ENCODE measurements at regions not wholly inside any gene's neighbourhood (a gene's known extent, or its start where the extent isn't known, plus 50 kb on each side); places are given as distances from the start of the nearest gene placed in this dataset.

DNA sequence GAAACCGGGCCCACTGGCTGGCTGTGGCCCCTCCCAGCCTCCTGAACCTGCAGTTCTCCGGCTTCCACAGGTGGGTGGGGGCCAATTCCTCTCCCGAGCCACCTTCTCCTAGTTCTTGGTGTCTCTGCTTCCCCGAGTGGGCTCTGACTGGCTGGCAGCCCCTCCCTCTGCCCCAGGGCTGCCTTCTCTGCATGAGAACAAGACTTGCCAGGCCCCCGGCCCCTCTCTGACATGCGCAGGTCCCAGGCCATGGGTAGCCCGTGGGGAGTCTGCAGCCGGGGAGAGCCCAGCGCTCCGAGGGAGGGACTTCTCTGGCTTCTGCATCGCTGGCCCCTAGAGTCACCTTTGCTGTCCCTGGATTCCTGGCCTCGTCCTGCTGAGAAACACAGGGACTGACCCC lies 421.7 kb downstream of the IRX2 start:
- DNase-seq = no peak

DNA sequence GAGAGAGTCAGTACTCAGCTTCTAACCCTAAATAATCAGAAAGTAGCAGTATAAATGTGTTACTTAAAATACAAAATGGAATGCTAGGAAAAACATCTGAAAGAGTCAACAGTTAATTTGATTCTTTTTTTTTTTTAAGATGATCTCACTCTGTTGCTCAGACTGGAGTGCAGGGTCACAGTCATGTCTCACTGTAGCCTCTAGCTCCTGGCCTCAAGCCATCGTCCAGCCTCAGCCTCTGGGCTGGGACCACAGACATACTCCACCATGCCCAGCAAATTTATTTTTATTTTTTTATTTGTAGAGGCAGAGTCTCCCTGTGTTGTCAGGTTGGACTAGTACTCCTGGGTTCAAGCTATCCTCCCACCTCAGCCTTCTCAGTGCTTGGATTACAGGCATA lies 424.9 kb downstream of the IRX2 start:
- DNase-seq = no peak

DNA sequence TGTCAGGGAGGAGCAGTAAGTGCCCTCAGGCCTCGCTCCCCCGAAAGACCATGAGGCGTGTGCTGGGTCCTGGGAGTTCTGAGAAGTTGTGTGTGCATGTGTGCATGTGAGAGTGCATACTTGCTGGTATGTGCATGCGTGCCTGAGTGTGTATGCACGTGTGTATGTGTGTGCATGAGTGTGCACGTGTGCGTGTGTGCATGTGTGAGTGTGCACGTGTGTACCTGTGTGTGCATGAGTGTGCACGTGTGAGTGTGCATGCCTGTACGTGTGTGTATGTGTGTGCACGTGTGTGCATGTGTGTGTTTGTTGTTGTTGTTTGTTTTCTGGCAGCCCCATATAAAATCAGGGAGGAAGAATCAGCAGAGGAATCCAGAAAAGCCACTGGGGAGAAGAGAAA lies 426.7 kb downstream of the IRX2 start:
- DNase-seq = no peak

DNA sequence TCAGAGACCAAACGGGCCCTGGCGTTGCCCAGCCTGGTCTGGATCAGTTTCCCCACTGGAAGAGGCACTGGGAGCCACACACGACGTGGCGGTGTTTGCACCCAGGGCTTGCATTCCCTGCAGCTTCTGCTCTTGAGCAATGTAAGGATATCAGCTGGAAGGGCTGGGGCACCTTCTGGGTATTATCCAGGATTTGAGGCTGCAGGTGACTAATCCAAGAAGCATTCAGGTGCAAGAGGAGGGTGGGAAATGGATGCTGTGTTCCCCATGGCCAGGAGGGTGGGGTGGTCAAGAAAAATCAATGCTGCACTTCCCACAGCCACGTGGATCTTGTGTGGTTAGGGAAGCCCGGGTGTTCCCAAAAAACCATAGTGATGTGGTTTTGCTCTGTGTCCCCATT lies 430.9 kb downstream of the IRX2 start:
- no peak for DNase-seq

DNA sequence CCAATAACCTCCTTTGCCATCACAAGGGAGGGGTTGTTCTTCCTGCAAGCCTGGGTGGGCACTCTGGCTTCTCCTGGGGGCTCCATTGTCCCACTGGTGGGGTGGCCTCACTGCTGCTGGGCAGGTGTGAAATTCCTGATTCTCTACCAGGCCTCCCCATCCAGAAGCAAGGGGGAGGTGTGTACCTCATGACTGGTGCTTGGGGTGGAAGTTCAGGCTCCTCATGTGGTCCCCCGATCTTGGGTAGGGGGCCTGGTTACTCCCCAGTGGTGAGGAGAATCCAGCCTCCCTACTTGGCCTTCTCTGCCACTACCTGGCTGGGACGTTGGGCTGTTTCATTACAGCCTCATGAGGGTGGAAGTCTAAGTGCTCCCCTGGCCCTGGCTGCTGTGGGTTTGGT lies 433.9 kb downstream of the IRX2 start:
- DNase-seq = no peak

DNA sequence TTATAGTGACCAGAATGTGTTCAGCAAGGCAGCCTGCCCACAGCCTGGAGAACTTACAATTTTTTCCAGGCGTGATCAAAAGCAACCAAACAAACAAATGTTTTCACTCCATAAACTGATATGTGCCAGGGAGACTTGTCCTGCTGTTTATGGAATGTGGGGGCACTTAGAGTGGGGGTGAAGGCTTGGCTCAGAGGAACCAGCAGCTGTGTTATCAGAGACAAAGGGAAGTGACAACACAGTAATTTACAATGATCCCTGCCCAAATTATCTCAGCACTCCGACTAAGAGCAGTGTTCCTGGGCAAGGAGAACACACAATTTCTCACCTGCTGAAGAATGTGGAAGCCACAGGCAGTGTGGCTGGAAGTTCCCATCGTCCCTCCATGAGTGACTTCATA lies 429.1 kb upstream of the IRX4 start:
- DNase-seq = no peak

DNA sequence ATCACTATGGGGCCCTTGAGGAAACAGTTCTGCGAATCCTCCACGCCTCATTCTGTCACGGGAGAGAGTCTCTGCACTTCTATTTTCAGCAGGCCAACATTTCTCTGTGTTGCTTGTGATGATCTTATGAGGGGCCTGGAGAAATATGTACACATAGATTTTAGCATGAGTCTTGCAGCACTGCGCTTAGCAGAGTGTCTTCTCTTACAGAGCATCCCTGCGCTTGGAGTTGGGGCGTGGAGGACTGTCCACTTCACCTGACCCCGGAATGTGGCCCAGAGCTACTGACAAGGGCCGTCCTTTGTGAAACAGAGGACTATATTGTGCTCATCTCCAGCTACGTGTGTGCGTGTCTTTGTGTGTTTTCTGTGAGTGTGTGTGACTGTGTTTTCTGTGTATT lies 428.2 kb upstream of the IRX4 start:
- DNase-seq = no peak

DNA sequence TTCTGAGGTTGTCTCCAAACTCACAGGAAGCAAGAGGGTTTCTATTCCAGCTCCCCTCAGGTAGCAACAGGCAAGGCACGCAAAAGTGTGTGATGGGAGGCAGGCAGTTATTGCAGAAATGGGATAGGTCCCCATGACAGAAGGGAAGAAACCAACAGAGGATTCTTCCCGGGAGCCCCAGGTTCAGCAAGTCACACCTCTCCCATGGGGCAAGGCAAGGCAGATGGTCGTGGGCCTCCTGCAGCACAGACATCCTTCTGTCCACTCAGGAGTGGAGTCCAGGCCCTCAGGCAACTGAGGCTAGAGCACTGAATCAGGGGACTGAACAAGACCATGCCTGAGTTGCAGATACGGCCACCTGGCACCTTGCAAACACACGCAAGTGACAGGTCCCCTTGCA lies 424.9 kb upstream of the IRX4 start:
- no peak for DNase-seq

DNA sequence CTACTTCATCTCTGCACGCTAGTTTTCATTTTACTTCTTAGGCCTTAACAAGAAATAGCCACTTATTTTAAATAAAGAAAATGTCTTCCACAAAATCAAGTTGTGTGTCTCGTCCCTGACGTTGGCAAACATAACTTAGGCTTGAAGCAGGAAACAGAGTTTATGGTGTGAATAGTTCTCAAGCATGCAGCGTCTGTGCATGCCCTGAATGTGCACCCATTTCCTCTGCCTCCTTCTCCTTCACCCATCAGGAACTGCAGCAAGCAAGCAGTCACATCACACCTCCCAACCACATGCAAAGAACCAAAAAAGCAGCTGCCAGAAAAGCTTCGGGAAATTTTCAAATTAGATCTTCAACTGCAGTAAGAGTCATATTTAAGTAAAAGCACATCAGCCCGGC lies 424.0 kb upstream of the IRX4 start:
- no peak for DNase-seq

DNA sequence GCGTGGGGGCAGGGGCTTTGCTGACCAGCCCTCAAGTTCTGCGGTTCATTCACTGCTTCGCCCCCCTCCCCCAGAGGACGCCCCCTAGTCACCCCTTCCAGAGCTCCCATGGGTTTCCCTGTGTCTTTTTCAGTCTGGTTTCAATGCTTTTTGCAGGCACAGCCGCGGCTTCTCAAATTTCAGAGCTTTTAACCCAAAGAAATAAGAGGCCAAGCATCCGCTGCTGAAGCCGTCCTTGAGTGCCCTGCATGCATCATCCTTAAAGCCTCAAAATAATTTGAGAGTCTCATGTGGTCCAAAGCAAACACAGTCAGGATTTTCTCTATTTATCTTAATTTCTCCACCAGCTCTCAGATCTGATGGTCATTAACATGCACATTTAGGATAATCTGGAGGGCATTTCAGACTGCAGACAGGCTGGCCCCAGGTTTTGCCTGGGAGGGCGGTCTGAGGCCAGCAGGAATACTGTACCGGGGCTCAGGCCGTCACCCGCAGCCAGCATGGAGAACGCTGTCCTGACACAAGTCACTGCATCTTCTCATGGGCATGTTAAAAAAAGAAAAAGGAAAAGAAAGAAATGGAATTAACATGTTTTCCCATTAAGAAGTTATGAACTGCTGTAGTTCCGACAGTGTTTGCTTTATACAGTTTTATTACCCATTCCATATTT lies 420.8 kb upstream of the IRX4 start:
- DNase-seq = no peak

DNA sequence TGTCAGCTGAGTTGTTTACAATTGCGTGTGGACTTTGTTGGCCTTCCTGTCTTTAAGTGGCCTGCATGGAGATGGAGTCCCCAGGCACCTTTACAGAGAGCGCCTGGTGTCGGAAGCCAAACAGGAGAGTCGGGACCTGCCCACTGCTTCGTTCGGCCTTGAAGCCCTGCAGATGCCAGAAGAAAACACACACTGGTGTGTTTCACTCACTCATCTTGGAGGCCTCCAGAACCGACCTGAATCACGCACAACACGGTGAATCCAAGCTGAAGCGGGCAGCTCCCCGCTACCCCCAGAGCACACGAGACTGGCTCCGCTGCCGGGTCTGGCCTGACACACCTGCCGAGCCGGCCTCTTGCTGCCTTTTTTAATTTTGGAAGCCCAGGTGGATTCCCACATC lies 419.4 kb upstream of the IRX4 start:
- DNase-seq = no peak

DNA sequence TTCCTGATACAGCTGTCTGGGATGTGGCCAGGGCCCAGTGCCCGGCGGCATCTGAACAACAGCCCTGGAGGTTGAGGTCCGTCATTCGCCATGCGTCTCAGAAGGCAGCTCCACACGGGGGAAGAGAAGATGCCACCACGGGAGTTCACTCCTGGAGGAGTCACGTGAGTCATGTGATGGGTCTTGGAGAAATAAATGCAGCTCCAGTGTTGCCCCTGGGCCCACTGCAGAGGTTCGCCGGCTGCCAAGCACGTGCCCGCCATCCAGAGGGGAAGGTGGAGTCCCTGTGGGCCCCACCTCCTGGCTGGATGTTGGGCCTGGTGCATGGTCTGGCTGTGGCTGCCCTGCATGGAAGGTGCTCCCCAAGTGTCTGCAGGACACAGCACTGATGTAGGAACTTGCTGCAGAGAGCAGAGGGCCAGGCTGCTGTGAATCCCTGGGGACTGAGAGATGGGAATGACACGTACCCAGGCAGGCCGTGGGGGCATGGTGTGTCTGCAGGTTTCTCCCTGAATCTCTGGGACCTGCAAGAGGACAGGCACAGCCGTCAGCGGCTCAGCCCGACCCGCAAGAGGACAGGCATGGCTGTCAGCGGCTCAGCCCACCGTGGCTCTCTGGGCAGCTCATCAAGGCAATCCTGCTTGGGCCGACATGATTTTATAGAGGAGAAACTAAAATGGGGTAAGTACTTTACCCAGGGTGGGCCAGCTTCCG lies 418.3 kb upstream of the IRX4 start:
- DNase-seq = no peak

DNA sequence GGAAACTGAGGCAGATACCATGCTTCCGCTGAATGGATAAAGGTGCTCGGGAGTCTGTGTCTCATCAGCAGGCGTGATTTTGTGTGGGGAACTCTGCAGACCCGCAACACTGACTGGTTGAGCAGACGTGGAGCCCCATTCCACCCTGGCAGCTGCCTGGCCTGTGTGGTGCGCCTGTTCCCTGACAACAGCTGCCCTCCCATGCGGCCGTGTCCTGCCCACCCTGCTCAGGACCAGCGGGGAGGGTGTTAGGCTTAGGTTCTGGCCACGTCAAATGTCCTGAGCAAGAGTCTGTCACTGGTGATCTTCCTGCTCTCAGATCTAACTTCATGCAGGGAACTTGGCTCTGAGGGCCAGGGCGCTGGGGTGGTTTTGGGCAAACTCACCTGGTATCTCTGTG lies 417.7 kb upstream of the IRX4 start:
- no peak for DNase-seq

DNA sequence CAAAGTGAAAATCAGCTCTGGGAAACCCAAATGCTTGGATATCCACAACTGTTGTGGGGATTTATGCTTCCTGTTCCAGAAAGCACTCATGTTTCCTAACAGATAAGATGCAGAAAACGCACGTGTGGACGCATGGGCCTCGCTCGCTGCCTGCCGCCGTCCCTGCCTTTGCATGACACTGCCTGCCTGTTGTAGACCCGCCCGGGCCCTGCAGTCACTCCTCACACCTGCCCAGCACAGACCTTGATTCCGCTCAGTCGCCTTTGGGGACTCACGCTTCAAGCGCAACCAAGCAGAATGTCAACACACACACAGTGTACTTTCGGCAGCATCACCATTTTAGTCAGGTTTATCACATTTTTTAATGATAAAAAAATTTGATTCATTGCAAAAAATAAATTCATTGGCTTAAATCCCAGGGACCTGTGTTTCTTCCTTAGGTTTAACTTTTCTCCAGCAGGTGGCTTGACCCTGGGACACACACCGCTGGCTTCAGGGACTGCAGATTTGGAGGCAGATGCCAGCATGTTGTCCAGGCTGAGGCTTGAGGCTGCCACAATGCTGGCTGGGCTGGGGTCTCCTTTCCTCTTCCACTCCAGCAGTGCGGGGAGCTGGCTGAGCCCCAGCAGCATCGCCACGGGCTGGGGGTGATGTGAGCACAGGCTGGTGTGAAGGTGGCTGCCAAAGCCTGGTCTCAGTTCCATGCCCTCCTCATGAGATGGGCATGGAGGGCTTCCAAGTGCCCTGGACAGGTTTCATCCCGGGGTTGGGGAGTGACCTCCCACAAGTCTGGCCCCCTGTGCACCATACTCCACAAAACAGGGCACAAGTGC lies 416.9 kb upstream of the IRX4 start:
- no peak for DNase-seq

DNA sequence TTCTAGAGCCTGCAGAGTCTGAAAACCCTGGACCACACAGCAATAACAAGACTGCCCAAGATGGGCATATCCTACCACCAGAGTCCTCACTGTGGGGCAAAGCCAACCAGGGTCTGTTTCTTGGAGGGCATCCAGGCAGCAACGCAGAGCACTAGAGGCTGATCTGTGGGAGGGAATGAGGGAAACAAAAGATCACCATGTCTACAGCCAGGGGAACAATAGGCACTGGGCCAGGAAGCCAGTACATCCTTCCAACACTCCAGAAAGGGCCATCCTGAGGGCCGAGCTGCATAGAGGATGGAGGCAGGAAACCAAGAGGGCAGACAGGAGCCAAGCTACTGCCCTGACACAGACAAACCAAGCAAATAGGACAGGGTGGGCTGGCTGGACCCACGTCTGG lies 416.1 kb upstream of the IRX4 start:
- no peak for DNase-seq

DNA sequence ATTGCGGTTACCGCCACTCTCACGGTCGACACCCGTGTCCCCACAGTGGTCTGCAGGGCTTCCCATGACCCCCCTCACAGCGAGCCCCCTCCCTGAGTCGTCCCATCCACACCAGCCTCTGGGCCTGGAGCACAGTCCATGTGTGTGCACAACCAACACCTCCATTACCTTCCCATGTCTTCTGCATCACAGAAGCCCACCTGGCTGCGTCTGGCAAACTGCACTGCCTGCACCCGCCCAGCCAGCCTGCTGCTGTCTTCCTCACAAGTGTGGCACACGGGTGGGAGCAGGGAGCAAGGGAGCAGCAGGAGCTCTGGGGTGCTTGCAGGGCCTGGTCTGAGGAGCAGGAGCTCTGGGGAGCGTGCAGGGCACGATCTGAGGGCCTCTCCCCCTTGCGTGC lies 415.3 kb upstream of the IRX4 start:
- DNase-seq = no peak

DNA sequence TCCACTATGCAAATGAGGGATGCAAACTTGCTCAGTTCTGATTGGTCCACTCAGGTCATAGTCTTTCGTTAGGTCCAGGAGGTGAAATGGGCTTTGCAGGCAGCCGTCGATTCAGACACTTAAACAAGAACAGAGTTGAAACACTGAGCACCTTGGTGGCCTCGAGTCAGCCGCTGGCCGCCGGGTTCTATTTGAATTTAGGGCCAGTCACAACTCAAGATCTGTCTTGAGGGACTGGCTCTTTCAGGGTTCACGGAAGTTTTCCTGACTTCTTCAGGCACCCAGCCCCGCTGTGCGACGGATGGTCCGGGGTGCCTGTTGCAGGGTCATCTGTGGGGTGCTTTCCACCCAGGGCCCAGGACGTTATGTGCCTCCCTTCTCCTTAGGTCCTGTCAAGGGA lies 412.8 kb upstream of the IRX4 start:
- no peak for DNase-seq

DNA sequence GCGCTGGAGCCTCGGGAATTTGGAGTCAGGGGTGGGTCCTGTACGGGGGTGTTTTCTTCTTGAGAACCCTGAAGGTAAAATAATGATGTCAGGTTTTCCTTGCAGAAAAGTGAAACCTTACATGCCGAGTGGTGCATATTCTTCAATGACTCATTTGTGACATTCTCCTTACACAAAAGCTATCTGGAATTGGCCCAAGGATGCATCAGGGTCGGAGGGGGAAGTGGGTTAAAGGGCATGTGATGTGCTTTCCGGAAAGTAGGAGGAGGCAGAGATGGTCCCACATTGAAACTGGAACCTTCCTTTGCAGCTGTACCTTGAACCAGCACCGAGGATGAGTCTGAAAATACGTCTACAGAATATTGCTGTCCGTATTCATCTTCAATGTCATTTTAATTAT lies 411.2 kb upstream of the IRX4 start:
- no peak for DNase-seq

DNA sequence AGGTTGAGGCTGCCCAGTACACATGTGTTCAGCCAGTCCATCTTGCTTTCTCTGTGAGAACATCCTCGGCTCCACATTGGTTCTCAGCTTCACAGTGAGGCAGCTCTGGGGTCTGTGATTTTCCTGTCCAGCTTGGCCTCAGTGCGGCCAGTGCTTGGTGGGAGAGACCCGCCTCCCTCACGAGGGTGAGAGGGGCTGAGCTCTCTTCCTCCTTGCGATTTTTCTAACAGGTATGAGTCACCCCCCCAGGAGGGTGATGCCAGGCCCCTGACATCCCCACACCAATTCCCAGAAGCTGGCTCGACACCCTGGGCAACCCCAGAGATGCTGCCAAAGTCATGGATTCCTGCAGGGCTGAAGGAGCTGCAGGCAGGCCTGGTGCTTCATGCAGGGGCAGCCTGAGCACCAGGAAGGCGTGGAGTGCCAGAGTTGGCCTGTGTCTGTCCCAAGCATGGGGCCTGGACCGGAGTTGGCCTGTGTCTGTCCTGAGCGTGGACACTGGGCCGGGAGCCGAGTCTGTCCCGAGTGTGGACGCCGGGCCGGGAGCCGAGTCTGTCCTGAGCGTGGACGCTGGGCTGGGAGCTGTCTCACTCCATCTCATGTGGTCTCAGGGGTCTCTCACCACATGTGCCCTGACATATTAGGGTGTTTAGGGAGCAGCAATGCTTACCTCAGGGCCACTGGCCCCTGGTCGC lies 408.6 kb upstream of the IRX4 start:
- DNase-seq = no peak

DNA sequence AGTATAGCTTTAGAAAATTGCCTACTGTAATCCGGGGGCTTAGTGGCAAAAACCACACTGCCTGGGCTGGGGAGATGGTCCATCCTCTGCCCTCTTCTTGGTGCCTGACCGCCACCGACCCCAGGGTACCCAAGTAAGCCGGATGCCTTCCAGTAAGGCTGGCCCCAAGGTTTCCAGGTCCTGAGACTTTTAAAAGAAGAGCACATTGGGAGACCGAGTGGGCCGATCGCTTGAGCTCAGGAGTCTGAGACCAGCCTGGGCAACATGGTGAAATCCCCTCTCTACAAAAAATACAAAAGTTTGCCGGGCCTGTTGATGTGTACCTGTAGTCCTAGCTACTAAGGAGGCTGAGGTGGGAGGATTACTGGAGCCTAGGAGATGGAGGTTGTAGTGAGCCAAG lies 406.7 kb upstream of the IRX4 start:
- DNase-seq = no peak

DNA sequence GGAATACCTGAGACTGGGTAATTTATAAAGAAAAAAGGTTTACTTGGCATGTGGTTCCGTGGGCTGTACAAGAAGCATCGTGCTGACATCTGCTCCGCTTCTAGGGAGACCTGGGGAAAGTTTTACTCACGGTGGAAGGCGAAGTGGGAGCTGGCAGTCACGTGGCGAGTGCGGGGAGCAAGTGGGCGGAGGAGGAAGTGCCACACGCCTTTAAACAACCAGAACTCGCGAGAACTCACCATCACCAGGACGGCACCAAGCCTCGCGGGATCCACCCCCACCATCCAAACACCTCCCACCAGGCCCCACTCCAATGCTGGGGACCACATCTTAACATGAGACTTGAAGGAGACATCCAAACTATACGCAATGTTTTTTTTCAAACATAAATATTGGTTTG lies 406.2 kb upstream of the IRX4 start:
- no peak for DNase-seq

DNA sequence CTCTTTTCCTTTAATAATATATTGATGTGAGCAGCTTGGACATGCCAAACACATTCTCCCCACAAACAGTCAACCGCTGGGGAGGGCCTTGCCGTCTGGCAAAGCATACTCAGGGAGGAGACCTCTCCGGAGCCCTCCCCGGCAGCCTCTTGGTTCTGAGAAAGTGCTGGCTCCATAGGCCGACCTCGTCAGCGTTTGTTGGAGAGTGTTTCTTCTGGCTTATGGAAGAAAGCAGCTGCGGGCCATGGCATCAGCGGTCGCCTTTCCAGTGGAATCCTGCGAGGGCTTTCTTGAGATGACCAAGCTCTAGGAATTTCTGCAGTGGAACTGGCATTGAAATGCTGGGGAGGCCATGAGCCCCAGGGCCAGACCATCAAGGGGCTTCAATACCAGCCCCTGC lies 405.7 kb upstream of the IRX4 start:
- no peak for DNase-seq

DNA sequence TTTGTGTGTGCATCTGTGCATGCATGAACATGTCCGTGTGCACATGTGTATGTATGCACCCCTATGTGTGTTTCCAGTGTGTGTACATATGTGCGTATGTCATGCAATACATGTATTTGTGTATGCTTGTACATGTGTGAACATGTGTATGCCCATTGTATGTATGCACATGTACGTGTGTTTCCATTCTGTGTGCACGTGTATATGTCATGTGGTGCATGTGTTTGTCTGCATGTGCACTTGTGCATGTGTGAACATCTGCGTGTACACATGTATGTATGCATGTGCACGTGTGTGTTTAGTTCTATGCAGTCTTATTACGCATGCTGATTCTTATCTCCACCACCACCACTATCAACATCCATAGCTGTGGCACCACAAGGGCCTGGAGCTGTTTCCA lies 403.5 kb upstream of the IRX4 start:
- DNase-seq = no peak

DNA sequence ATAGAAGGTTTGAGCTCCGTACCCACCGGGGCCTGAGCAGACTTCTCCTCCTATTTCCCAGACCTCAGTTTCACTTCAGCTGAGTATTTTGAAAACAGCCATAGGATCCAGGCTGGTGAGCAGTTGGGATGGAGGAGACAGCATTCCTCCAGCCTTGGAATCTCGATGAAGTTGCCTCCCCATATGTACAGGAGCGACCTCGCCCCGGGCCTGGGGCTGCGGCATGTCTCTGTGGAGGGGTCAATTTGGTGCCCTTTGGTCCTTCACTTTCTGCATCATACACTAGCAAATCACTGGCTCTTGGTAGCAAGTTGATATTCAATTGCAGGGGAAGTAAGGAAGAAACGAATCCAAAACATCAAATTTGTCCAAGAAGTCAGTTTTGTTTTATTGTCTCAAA lies 402.0 kb upstream of the IRX4 start:
- no peak for DNase-seq

Data from stimulated activated CD4-positive, alpha-beta T cell treated with anti-CD3 and anti-CD28 coated beads, Interleukin-4, amount 100 ng/mL, for 4 hours (primary cell).